ENCODE measurements at regions not wholly inside any gene's neighbourhood (a gene's known extent, or its start where the extent isn't known, plus 50 kb on each side); places are given as distances from the start of the nearest gene placed in this dataset.

GRCh38 chr5:15334551-15335266 lies 165.3 kb upstream of the FBXL7 start:
- TF ChIP-seq CTCF (conservative IDR thresholded peaks at IDR 0.05 in 1 of 2, IDR thresholded peaks at IDR 0.05 in 1 of 2; ENCODE audit: low read depth in 1 of 2, low read length in 2 of 2) (no peak), EZH2 (IDR thresholded peaks at IDR 0.05; ENCODE audit: low read length, missing control alignments) (no peak)
- Histone ChIP-seq H3K9ac (ENCODE audit: insufficient read depth, low read length) (no peak overlapping the region), H3K4me3 (replicated peaks in 1 of 4; ENCODE audit: control extremely low read depth in 1 of 4, insufficient read depth in 1 of 4, low read depth in 3 of 4, low read length in 4 of 4) (no peak overlapping the region), H2AFZ (ENCODE audit: low read length) (no peak overlapping the region), H3K27ac (ENCODE audit: insufficient read depth, low read length) (no peak overlapping the region), H3K36me3 (ENCODE audit: control insufficient read depth, insufficient read depth, low read length) (no peaks in the 10 kb centered on the region), H3K4me2 (ENCODE audit: extremely low read depth, insufficient read depth, low read length) (no peak overlapping the region), H3K79me2 (ENCODE audit: control insufficient read depth, insufficient read depth, low read length) (no peaks in the 10 kb centered on the region), H3K4me1 (ENCODE audit: control insufficient read depth, extremely low read depth, insufficient read depth, low read length) (no peaks in the 10 kb centered on the region), H3K27me3 (ENCODE audit: control insufficient read depth, insufficient read depth, low read length) (no peaks in the 10 kb centered on the region), H4K20me1 (ENCODE audit: control insufficient read depth, extremely low read depth, insufficient read depth, low read length) (no peaks in the 10 kb centered on the region), H3K9me3 (ENCODE audit: control insufficient read depth, insufficient read depth, low read depth, low read length) (no peaks in the 10 kb centered on the region)
- DNase-seq (ENCODE audit: low read depth in 2 of 2), result no peak

DNA sequence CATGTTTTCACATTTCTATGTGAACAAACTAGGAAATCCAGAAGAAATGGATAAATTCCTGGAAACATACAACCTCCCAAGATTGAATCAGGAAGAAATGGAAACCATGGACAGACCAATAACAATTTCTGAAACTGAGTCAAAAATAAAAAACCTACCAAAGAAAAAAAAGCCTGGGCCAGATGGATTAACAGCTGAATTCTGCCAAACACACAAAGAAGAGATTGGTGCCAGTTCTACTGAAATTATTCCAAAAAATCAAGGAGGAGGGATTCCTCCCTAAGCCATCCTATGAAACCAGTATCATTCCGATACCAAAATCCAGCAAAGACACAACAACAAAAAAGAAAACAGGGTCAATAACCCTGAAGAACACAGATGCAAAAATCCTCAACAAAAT lies 166.9 kb upstream of the FBXL7 start:
- H3K4me1 ChIP-seq (ENCODE audit: control insufficient read depth, extremely low read depth, insufficient read depth, low read length), result no peaks in the 10 kb centered on the region
- no peak overlapping the region for H3K27ac ChIP-seq (ENCODE audit: insufficient read depth, low read length)
- DNase-seq (ENCODE audit: low read depth in 2 of 2), result no peak
- no peaks in the 10 kb centered on the region for H3K27me3 ChIP-seq (ENCODE audit: control insufficient read depth, insufficient read depth, low read length)
- H3K9ac ChIP-seq (ENCODE audit: insufficient read depth, low read length), result no peak overlapping the region
- no peak overlapping the region for H3K4me3 ChIP-seq (replicated peaks in 1 of 4; ENCODE audit: control extremely low read depth in 1 of 4, insufficient read depth in 1 of 4, low read depth in 3 of 4, low read length in 4 of 4)
- no peaks in the 10 kb centered on the region for H3K36me3 ChIP-seq (ENCODE audit: control insufficient read depth, insufficient read depth, low read length)
- H3K9me3 ChIP-seq (ENCODE audit: control insufficient read depth, insufficient read depth, low read depth, low read length), result no peaks in the 10 kb centered on the region
- no peak overlapping the region for H2AFZ ChIP-seq (ENCODE audit: low read length)
- H3K79me2 ChIP-seq (ENCODE audit: control insufficient read depth, insufficient read depth, low read length), result no peaks in the 10 kb centered on the region
- TF ChIP-seq CTCF (conservative IDR thresholded peaks at IDR 0.05 in 1 of 2, IDR thresholded peaks at IDR 0.05 in 1 of 2; ENCODE audit: low read depth in 1 of 2, low read length in 2 of 2), result no peak
- TF ChIP-seq EZH2 (IDR thresholded peaks at IDR 0.05; ENCODE audit: low read length, missing control alignments), result no peak
- H4K20me1 ChIP-seq (ENCODE audit: control insufficient read depth, extremely low read depth, insufficient read depth, low read length), result no peaks in the 10 kb centered on the region
- no peak overlapping the region for H3K4me2 ChIP-seq (ENCODE audit: extremely low read depth, insufficient read depth, low read length)

DNA sequence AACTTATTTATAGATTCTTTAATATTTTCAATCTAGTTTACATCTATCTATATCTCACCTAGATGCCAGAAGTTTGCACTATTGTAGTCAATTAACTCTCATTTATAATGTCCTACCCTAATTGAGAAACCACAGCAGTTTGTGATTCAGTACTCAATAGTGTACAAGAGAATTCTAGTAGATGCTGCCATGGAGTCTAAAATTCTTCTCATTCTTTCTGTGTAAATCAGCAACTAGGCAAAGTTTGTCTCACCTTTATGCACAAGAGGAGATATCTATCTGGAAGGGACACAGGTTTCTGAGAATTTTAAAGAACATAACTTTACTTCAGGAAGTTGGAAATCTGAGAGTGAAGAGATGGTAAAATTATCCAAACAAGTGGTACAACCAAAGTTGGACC lies 173.0 kb upstream of the FBXL7 start:
- no peak overlapping the region for H3K27ac ChIP-seq (ENCODE audit: insufficient read depth, low read length)
- no peak overlapping the region for H2AFZ ChIP-seq (ENCODE audit: low read length)
- no peak overlapping the region for H3K4me2 ChIP-seq (ENCODE audit: extremely low read depth, insufficient read depth, low read length)
- H3K4me3 ChIP-seq (replicated peaks in 1 of 4; ENCODE audit: control extremely low read depth in 1 of 4, insufficient read depth in 1 of 4, low read depth in 3 of 4, low read length in 4 of 4), result no peak overlapping the region
- no peaks in the 10 kb centered on the region for H4K20me1 ChIP-seq (ENCODE audit: control insufficient read depth, extremely low read depth, insufficient read depth, low read length)
- H3K36me3 ChIP-seq (ENCODE audit: control insufficient read depth, insufficient read depth, low read length), result no peaks in the 10 kb centered on the region
- no peak overlapping the region for H3K9ac ChIP-seq (ENCODE audit: insufficient read depth, low read length)
- DNase-seq (ENCODE audit: low read depth in 2 of 2), result no peak
- no peaks in the 10 kb centered on the region for H3K79me2 ChIP-seq (ENCODE audit: control insufficient read depth, insufficient read depth, low read length)
- TF ChIP-seq CTCF (conservative IDR thresholded peaks at IDR 0.05 in 1 of 2, IDR thresholded peaks at IDR 0.05 in 1 of 2; ENCODE audit: low read depth in 1 of 2, low read length in 2 of 2), result no peak
- no peak for TF ChIP-seq EZH2 (IDR thresholded peaks at IDR 0.05; ENCODE audit: low read length, missing control alignments)
- H3K9me3 ChIP-seq (ENCODE audit: control insufficient read depth, insufficient read depth, low read depth, low read length), result no peaks in the 10 kb centered on the region
- H3K4me1 ChIP-seq (ENCODE audit: control insufficient read depth, extremely low read depth, insufficient read depth, low read length), result no peaks in the 10 kb centered on the region
- no peaks in the 10 kb centered on the region for H3K27me3 ChIP-seq (ENCODE audit: control insufficient read depth, insufficient read depth, low read length)
